HEK293 (cell line): ENCODE measurements at regions not wholly inside any gene's neighbourhood (a gene's known extent, or its start where the extent isn't known, plus 50 kb on each side); places are given as distances from the start of the nearest gene placed in this dataset.

Experiments
- FEZF1 ChIP-seq: fragments of 450-650 bp; formaldehyde crosslinking; IDR thresholded peaks from 2 replicates; pipeline ENCODE4 v1.5.1; 2016; ENCODE audit warnings: missing biosample characterization, missing genetic modification characterization
- ZBTB21 ChIP-seq: fragments of 450-650 bp; formaldehyde crosslinking; IDR thresholded peaks from 2 replicates; pipeline ENCODE4 v1.5.1; 2017; ENCODE audit warnings: missing biosample characterization, missing genetic modification characterization
- ZNF121 ChIP-seq: fragments of 450-650 bp; formaldehyde crosslinking; IDR thresholded peaks from 2 replicates; pipeline ENCODE4 v1.5.1; 2016; ENCODE audit warnings: missing biosample characterization, missing genetic modification characterization
- ZNF18 ChIP-seq: fragments of 450-650 bp; formaldehyde crosslinking; IDR thresholded peaks from 2 replicates; pipeline ENCODE4 v1.5.1; 2016; ENCODE audit warnings: missing biosample characterization, missing genetic modification characterization
- ZNF24 ChIP-seq: fragments of 450-650 bp; formaldehyde crosslinking; IDR thresholded peaks from 2 replicates; pipeline ENCODE4 v1.5.1; 2016; ENCODE audit warnings: missing biosample characterization, missing genetic modification characterization
- ZNF274 ChIP-seq, 2 experiments: fragments of 200-500 bp in 1 of 2; fragments of 450-650 bp in 1 of 2; sonication (Bioruptor generic) in 1 of 2; formaldehyde crosslinking in 1 of 2; IDR thresholded peaks; 2 replicates each; pipeline versions ENCODE4 v1.5.1 to v1.6.1; 2014 to 2016; ENCODE audit warnings: borderline replicate concordance in 1 of 2, inconsistent platforms in 1 of 2, low read length in 1 of 2, missing biosample characterization in 1 of 2, missing genetic modification characterization in 1 of 2
- ZNF501 ChIP-seq: fragments of 450-650 bp; formaldehyde crosslinking; IDR thresholded peaks from 2 replicates; pipeline ENCODE4 v1.5.1; 2016; ENCODE audit warnings: missing biosample characterization, missing genetic modification characterization
- ZNF521 ChIP-seq: fragments of 450-650 bp; formaldehyde crosslinking; IDR thresholded peaks from 2 replicates; pipeline ENCODE4 v1.5.1; 2017; ENCODE audit warnings: missing biosample characterization, mild to moderate bottlenecking, missing genetic modification characterization
- TF ChIP-seq, protein P1 (sequence below): IDR thresholded peaks from 2 replicates; pipeline ENCODE4 v1.6.1; 2011; ENCODE audit warnings: mild to moderate bottlenecking, low read depth, low read length, borderline replicate concordance
- TF ChIP-seq, protein P2 (sequence below): fragments of 450-650 bp; formaldehyde crosslinking; IDR thresholded peaks from 2 replicates; pipeline ENCODE4 v1.5.1; 2016; ENCODE audit warnings: missing biosample characterization, missing genetic modification characterization
- TF ChIP-seq, protein P3 (sequence below): fragments of 450-650 bp; formaldehyde crosslinking; IDR thresholded peaks from 2 replicates; pipeline ENCODE4 v1.5.1; 2016; ENCODE audit warnings: missing biosample characterization, missing genetic modification characterization
- TF ChIP-seq, protein P4 (sequence below): fragments of 450-650 bp; formaldehyde crosslinking; conservative IDR thresholded peaks from 2 replicates; pipeline ENCODE4 v1.5.1; 2016; ENCODE audit warnings: low read depth, missing biosample characterization, missing genetic modification characterization

GRCh38 chr20:10873026-10873425, 199.2 kb upstream of the JAG1 start:
- TF ChIP-seq, protein P1, sequence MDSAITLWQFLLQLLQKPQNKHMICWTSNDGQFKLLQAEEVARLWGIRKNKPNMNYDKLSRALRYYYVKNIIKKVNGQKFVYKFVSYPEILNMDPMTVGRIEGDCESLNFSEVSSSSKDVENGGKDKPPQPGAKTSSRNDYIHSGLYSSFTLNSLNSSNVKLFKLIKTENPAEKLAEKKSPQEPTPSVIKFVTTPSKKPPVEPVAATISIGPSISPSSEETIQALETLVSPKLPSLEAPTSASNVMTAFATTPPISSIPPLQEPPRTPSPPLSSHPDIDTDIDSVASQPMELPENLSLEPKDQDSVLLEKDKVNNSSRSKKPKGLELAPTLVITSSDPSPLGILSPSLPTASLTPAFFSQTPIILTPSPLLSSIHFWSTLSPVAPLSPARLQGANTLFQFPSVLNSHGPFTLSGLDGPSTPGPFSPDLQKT = no peak
- TF ChIP-seq ZNF121 (tag by site-specific recombination) = no peak
- TF ChIP-seq FEZF1 (tag by site-specific recombination) = no peak
- TF ChIP-seq, protein P2, sequence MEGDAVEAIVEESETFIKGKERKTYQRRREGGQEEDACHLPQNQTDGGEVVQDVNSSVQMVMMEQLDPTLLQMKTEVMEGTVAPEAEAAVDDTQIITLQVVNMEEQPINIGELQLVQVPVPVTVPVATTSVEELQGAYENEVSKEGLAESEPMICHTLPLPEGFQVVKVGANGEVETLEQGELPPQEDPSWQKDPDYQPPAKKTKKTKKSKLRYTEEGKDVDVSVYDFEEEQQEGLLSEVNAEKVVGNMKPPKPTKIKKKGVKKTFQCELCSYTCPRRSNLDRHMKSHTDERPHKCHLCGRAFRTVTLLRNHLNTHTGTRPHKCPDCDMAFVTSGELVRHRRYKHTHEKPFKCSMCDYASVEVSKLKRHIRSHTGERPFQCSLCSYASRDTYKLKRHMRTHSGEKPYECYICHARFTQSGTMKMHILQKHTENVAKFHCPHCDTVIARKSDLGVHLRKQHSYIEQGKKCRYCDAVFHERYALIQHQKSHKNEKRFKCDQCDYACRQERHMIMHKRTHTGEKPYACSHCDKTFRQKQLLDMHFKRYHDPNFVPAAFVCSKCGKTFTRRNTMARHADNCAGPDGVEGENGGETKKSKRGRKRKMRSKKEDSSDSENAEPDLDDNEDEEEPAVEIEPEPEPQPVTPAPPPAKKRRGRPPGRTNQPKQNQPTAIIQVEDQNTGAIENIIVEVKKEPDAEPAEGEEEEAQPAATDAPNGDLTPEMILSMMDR (tag by site-specific recombination) = no peak
- TF ChIP-seq ZNF274 (IDR thresholded peaks at IDR 0.05; ENCODE audit: low read length) = no peak
- no peak for TF ChIP-seq ZNF274 (tag by site-specific recombination; IDR thresholded peaks at IDR 0.05; ENCODE audit: borderline replicate concordance)
- no peak for TF ChIP-seq ZNF501 (tag by site-specific recombination)
- no peak for TF ChIP-seq ZBTB21
- TF ChIP-seq, protein P3, sequence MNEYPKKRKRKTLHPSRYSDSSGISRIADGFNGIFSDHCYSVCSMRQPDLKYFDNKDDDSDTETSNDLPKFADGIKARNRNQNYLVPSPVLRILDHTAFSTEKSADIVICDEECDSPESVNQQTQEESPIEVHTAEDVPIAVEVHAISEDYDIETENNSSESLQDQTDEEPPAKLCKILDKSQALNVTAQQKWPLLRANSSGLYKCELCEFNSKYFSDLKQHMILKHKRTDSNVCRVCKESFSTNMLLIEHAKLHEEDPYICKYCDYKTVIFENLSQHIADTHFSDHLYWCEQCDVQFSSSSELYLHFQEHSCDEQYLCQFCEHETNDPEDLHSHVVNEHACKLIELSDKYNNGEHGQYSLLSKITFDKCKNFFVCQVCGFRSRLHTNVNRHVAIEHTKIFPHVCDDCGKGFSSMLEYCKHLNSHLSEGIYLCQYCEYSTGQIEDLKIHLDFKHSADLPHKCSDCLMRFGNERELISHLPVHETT (tag by site-specific recombination) = no peak
- no peak for TF ChIP-seq ZNF521 (tag by site-specific recombination)
- TF ChIP-seq, protein P4, sequence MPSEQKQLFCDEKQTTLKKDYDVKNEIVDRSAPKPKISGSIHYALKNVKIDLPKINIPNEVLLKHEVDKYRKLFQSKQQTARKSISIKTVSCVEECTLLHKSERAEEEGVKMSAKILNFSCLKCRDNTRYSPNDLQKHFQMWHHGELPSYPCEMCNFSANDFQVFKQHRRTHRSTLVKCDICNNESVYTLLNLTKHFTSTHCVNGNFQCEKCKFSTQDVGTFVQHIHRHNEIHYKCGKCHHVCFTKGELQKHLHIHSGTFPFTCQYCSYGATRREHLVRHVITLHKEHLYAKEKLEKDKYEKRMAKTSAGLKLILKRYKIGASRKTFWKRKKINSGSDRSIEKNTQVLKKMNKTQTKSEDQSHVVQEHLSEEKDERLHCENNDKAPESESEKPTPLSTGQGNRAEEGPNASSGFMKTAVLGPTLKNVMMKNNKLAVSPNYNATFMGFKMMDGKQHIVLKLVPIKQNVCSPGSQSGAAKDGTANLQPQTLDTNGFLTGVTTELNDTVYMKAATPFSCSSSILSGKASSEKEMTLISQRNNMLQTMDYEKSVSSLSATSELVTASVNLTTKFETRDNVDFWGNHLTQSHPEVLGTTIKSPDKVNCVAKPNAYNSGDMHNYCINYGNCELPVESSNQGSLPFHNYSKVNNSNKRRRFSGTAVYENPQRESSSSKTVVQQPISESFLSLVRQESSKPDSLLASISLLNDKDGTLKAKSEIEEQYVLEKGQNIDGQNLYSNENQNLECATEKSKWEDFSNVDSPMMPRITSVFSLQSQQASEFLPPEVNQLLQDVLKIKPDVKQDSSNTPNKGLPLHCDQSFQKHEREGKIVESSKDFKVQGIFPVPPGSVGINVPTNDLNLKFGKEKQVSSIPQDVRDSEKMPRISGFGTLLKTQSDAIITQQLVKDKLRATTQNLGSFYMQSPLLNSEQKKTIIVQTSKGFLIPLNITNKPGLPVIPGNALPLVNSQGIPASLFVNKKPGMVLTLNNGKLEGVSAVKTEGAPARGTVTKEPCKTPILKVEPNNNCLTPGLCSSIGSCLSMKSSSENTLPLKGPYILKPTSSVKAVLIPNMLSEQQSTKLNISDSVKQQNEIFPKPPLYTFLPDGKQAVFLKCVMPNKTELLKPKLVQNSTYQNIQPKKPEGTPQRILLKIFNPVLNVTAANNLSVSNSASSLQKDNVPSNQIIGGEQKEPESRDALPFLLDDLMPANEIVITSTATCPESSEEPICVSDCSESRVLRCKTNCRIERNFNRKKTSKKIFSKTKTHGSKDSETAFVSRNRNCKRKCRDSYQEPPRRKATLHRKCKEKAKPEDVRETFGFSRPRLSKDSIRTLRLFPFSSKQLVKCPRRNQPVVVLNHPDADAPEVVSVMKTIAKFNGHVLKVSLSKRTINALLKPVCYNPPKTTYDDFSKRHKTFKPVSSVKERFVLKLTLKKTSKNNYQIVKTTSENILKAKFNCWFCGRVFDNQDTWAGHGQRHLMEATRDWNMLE (tag by site-specific recombination) = no peak
- no peak for TF ChIP-seq ZNF24 (tag by site-specific recombination)
- no peak for TF ChIP-seq ZNF18 (tag by site-specific recombination)
